Ectodermal cell (in vitro differentiated cells): ENCODE measurements at regions not wholly inside any gene's neighbourhood (a gene's known extent, or its start where the extent isn't known, plus 50 kb on each side); places are given as distances from the start of the nearest gene placed in this dataset.

Experiments used
- H3K27ac ChIP-seq: 2 replicates; pipeline ENCODE4 v1.7.0; 2013; ENCODE audit warnings: mild to moderate bottlenecking, low read depth, low read length; ENCODE audit not compliant: insufficient read depth, poor library complexity, severe bottlenecking
- H3K27me3 ChIP-seq: 2 replicates; pipeline ENCODE4 v1.7.0; 2013; ENCODE audit warnings: mild to moderate bottlenecking, low read length; ENCODE audit not compliant: insufficient read depth, control insufficient read depth, poor library complexity, severe bottlenecking
- H3K36me3 ChIP-seq: one replicate; pipeline ENCODE4 v1.7.0; 2013; ENCODE audit warnings: low read length; ENCODE audit not compliant: control insufficient read depth, insufficient read depth
- H3K4me1 ChIP-seq: one replicate; pipeline ENCODE4 v1.7.0; 2013; ENCODE audit warnings: low read length; ENCODE audit not compliant: control insufficient read depth, insufficient read depth
- H3K4me3 ChIP-seq: 2 replicates; pipeline ENCODE4 v1.7.0; 2013; ENCODE audit warnings: low read depth, low read length, control low read depth; ENCODE audit not compliant: insufficient read depth
- H3K9me3 ChIP-seq: 2 replicates; pipeline ENCODE4 v1.7.0; 2013; ENCODE audit warnings: mild to moderate bottlenecking, low read length, moderate library complexity; ENCODE audit not compliant: control insufficient read depth
- WGBS, 2 experiments: methylation state at CpG; one replicate each; pipeline ENCODE4 v1.1.7; 2013; ENCODE audit warnings: missing lambda C conversion rate in 2 of 2; 5-methylcytosine and 5-hydroxymethylcytosine counted together

DNA sequence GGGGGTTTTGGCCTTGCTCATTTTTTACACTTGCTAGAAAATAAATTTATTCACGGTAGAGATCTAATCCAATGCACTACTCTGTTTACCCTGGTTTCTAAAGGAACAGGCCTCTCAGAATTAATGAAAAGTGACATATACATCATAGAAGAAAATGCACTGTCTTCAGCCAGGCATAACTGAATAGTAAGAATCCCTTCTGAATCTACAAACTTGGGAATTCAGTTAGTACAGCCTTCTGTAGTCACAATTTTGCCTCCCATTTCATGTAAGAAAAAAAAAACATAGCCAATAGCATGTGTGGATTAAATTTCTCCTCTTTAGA lies 197.3 kb downstream of the CAAP1 start:
- WGBS, 2 experiments: 89% methylated on average over 1 of the region's 1 CpG; no CpG with 5 or more reads in 1 of the 2 experiments
- Histone ChIP-seq H3K27me3 (no peaks in the 10 kb centered on the region), H3K36me3 (no peaks in the 10 kb centered on the region), H3K4me1 (no peaks in the 10 kb centered on the region), H3K27ac (no peak overlapping the region), H3K9me3 (no peaks in the 10 kb centered on the region), H3K4me3 (no peak overlapping the region)

DNA sequence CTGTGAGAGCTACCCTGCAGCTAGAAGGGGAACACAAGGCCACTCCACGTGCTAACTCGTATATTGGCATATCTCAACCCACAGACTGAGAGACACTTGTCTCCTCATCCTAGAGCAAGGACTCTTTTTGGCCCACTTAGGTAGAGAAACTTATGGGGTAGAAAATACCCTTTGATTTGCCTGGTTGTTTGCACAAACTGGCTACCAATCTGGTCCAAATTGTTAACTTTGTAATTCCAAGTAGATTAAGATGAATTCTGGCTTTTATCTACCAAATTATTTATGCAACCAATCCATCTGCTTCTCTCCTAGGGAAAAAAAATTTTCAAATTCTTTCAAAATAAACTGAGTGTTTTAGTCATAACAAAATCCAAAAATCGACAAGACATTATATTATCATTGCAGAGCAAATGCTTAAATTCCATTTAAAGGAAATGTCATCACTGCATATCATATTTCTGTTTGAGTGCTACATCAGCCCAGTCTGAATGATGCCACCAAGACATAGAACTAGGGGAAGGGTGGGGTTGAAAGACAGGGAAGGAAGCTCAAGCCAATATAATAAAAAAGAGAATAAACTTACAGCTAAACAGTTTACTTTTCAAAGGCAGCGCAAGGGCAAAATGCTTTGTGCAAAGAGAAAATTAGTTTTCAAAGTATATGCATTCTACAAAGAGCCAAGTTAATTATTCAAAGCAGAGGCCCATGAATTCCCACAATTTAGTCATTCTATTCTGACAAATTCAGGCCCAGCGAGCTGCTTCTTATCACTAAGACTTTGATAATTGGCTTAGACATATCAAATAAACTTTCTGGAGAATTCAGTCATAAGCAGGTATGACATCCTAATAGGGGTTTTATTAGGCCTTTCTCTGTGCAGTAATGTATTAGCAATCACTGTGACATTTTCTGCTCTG lies 198.0 kb downstream of the CAAP1 start:
- no peaks in the 10 kb centered on the region for H3K27me3 ChIP-seq
- H3K4me1 ChIP-seq: no peaks in the 10 kb centered on the region
- H3K4me3 ChIP-seq: no peak overlapping the region
- WGBS, 2 experiments: 85 to 95% methylated on average over 4 to 5 of the region's 5 CpGs
- H3K36me3 ChIP-seq: no peaks in the 10 kb centered on the region
- H3K9me3 ChIP-seq: no peaks in the 10 kb centered on the region
- no peak overlapping the region for H3K27ac ChIP-seq

- Histone ChIP-seq H3K9me3 (no peaks in the 10 kb centered on the region), H3K4me3 (no peak overlapping the region), H3K27ac (no peak overlapping the region), H3K4me1 (peaks cover 9% of the 10 kb centered on the region), H3K27me3 (no peaks in the 10 kb centered on the region), H3K36me3 (no peaks in the 10 kb centered on the region)
- 97% methylated on average over 6 of the region's 6 CpGs for WGBS, 2 experiments
Observed at GRCh38 chr9:26689041-26689440, 203.6 kb downstream of the CAAP1 start.

DNA sequence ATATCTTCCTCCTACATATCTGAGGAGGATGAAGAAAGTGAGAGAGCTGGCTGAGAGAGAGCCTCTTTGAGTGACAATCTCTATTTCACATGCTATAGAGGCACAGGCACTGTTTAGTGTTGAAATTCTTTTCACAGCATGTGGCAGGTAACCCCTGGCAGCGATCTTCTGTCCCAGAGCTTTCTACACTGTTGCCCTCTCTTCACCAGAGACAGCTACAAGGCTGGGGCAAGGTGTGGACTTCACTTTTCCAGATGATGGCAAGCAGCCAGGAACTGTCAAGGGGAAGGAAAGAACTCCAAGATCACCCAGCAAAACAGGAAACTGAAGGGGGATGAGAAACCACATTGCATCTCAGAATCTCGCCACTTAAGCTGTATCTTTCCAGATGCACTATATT lies 205.2 kb downstream of the CAAP1 start:
- H3K27ac ChIP-seq: no peak overlapping the region
- no peak overlapping the region for H3K4me3 ChIP-seq
- peaks cover 9% of the 10 kb centered on the region for H3K4me1 ChIP-seq
- 50 to 56% methylated on average over 2 of the region's 2 CpGs for WGBS, 2 experiments
- no peaks in the 10 kb centered on the region for H3K9me3 ChIP-seq
- no peaks in the 10 kb centered on the region for H3K36me3 ChIP-seq
- no peaks in the 10 kb centered on the region for H3K27me3 ChIP-seq

DNA sequence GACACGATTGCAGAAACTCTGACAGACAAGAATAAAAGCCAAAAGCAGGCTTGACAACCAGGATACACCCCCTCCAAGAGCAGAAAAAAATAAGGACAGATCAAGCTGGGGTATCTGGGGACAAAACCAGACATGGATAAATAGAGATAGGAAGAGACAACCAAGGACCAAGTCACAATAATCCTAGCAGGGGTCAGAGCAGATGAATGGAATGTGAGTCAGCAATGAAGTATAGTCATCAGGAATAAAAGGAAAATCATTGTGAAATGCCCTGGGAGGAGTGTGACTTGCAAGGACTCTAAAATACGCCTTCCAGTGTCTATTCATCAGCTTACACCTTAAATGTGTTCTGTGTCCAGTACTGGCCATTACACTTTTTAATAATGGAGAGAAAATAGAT lies 206.8 kb downstream of the CAAP1 start:
- Histone ChIP-seq H3K9me3 (no peaks in the 10 kb centered on the region), H3K27ac (no peak overlapping the region), H3K36me3 (no peaks in the 10 kb centered on the region), H3K27me3 (no peaks in the 10 kb centered on the region), H3K4me3 (no peak overlapping the region), H3K4me1 (peaks cover 9% of the 10 kb centered on the region)
- 82 to 92% methylated on average over 2 of the region's 2 CpGs for WGBS, 2 experiments

DNA sequence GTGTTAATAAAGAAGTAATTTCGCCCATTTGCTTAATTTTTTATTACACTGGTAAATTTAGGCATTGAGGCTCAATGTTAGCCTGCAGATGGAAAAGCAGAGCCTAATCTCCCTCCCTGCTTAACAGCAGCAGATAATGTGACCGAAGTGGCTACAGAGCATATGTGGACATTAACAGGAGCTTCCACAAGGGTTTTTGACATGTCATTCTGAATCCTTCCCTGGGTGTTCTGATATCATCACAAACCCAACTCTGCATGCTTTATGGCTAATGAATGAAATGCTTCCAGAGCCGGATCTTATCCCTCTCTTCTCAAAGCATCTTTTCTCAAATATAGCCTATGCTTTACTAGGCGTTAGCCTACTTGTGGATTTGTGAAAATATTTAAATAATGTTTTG lies 208.6 kb downstream of the CAAP1 start:
- WGBS, 2 experiments: 88 to 98% methylated on average over 3 of the region's 4 CpGs

GRCh38 chr9:26682796-26683496 lies 209.7 kb downstream of the CAAP1 start:
- H3K27me3 ChIP-seq: no peaks in the 10 kb centered on the region
- no peak overlapping the region for H3K4me3 ChIP-seq
- peaks cover 17% of the 10 kb centered on the region for H3K4me1 ChIP-seq
- WGBS, 2 experiments: 80 to 90% methylated on average over 4 of the region's 4 CpGs
- no peak overlapping the region for H3K27ac ChIP-seq
- no peaks in the 10 kb centered on the region for H3K36me3 ChIP-seq
- no peaks in the 10 kb centered on the region for H3K9me3 ChIP-seq

More for the DNA sequence above, 208.6 kb downstream of the CAAP1 start:
- H3K4me1 ChIP-seq: peaks cover 9% of the 10 kb centered on the region
- no peaks in the 10 kb centered on the region for H3K27me3 ChIP-seq
- no peaks in the 10 kb centered on the region for H3K36me3 ChIP-seq
- H3K27ac ChIP-seq: no peak overlapping the region
- no peaks in the 10 kb centered on the region for H3K9me3 ChIP-seq
- H3K4me3 ChIP-seq: no peak overlapping the region

DNA sequence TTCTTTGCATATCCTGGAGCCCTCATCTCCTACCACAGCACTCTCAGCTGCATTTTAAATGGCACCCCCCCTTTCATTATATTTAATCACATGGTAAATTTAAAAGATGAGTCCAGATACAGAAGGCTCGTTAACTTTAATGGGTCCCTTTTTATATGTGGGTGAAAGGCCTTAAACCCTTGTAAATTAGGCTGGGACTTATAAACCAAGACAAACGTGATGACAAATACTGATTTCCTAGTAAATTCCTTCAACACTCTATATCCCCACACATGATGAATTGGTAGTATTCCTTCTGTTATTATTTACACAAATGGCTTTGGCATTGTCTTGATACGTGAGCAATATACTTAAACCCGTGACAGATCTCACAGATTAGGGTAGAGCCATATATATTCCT lies 210.6 kb downstream of the CAAP1 start:
- Histone ChIP-seq H3K27ac (no peak overlapping the region), H3K9me3 (no peaks in the 10 kb centered on the region), H3K36me3 (no peaks in the 10 kb centered on the region), H3K27me3 (no peaks in the 10 kb centered on the region), H3K4me3 (no peak overlapping the region), H3K4me1 (peaks cover 14% of the 10 kb centered on the region)
- WGBS, 2 experiments: 86 to 97% methylated on average over 1 to 3 of the region's 4 CpGs

GRCh38 chr9:26677965-26678706 lies 214.5 kb downstream of the CAAP1 start:
- H3K9me3 ChIP-seq: no peaks in the 10 kb centered on the region
- H3K4me3 ChIP-seq: no peak overlapping the region
- no peak overlapping the region for H3K27ac ChIP-seq
- no peaks in the 10 kb centered on the region for H3K27me3 ChIP-seq
- H3K36me3 ChIP-seq: no peaks in the 10 kb centered on the region
- WGBS, 2 experiments: 73 to 81% methylated on average over 4 of the region's 4 CpGs
- peaks cover 8% of the 10 kb centered on the region for H3K4me1 ChIP-seq

DNA sequence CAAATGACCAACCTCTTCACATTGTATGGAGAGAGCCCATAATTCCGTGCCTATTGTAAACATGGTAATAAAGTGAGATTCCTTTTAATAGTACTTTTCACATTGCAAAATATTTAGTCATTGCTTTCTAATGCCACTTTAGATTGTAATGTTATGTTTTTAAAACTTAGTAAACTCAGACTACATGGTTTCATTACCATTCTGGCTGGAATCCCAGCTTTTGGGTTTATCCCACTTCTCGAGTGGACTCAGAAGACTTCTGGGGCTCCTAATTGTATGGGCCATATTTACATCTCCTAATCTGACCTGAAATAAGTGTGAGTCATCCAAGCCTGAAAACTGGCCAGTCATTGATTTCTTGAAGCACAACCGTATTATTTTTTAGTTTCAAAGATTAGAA lies 217.6 kb downstream of the CAAP1 start:
- Histone ChIP-seq H3K4me3 (no peak overlapping the region), H3K4me1 (peaks cover 8% of the 10 kb centered on the region), H3K36me3 (no peaks in the 10 kb centered on the region), H3K27ac (no peak overlapping the region), H3K27me3 (no peaks in the 10 kb centered on the region), H3K9me3 (no peaks in the 10 kb centered on the region)
- 90 to 93% methylated on average over 2 to 3 of the region's 3 CpGs for WGBS, 2 experiments
